Upper lobe of right lung (tissue), 1 donor: ENCODE measurements at regions not wholly inside any gene's neighbourhood (a gene's known extent, or its start where the extent isn't known, plus 50 kb on each side); places are given as distances from the start of the nearest gene placed in this dataset.

Source experiments
- ATAC-seq: fragments of 200-7000 bp; cut with Tn5 transposase; one replicate; pipeline ENCODE4 v1.9.1; 2020; ENCODE audit warnings: mild to moderate bottlenecking, moderate library complexity
- DNase-seq: peaks from one replicate; pipeline ENCODE4 v3.0.0-alpha.2; 2020
- H3K27ac ChIP-seq: fragments of 200-600 bp; one replicate; pipeline ENCODE4 v1.8.0; 2022
- H3K27me3 ChIP-seq: fragments of 200-600 bp; one replicate; pipeline ENCODE4 v1.8.0; 2022; ENCODE audit warnings: mild to moderate bottlenecking
- H3K36me3 ChIP-seq: fragments of 200-600 bp; one replicate; pipeline ENCODE4 v1.8.0; 2022
- H3K4me1 ChIP-seq: fragments of 200-600 bp; one replicate; pipeline ENCODE4 v1.8.0; 2022
- H3K4me3 ChIP-seq: fragments of 200-600 bp; one replicate; pipeline ENCODE4 v1.8.0; 2022; ENCODE audit warnings: mild to moderate bottlenecking
- H3K9me3 ChIP-seq: fragments of 200-600 bp; one replicate; pipeline ENCODE4 v1.8.0; 2022
- CTCF ChIP-seq: fragments of 200-600 bp; IDR thresholded peaks from one replicate; pipeline ENCODE4 v1.8.0; 2022; ENCODE audit warnings: antibody characterized with exemption
- intact Hi-C: fragments of 100-400 bp; cut with DNase I; formaldehyde crosslinking; loops from one replicate; pipeline ENCODE4 v1.11.0; 2022
- donor health status: DM: no; HTN: yes; CAD: no; lungs with severe emphysema.

- no peaks in the 10 kb centered on the region for H3K9me3 ChIP-seq
- no peak for TF ChIP-seq CTCF
- no peaks in the 10 kb centered on the region for H3K27me3 ChIP-seq
- no peak for ATAC-seq
- H3K4me3 ChIP-seq, result no peak overlapping the region
- H3K4me1 ChIP-seq, result no peaks in the 10 kb centered on the region
- DNase-seq, result no peak
- no peaks in the 10 kb centered on the region for H3K36me3 ChIP-seq
- no peak overlapping the region for H3K27ac ChIP-seq
- intact Hi-C loops, result no loop called here
These were observed 75.6 kb downstream of the C1QL2 start for GRCh38 chr2:119082821-119083400.

GRCh38 chr2:119078796-119079195, 79.8 kb downstream of the C1QL2 start:
- intact Hi-C loops, result no loop called here
- no peak for TF ChIP-seq CTCF
- no peak overlapping the region for H3K27ac ChIP-seq
- no peaks in the 10 kb centered on the region for H3K4me1 ChIP-seq
- H3K36me3 ChIP-seq, result no peaks in the 10 kb centered on the region
- no peak for DNase-seq
- H3K9me3 ChIP-seq, result no peaks in the 10 kb centered on the region
- ATAC-seq, result no peak
- no peaks in the 10 kb centered on the region for H3K27me3 ChIP-seq
- H3K4me3 ChIP-seq, result no peak overlapping the region

GRCh38 chr2:119076713-119077112, 81.8 kb downstream of the C1QL2 start:
- ATAC-seq (no peak), DNase-seq (no peak)
- H3K27ac ChIP-seq, result no peak overlapping the region
- H3K4me3 ChIP-seq, result no peak overlapping the region
- intact Hi-C loops, result no loop called here
- no peaks in the 10 kb centered on the region for H3K27me3 ChIP-seq
- no peak for TF ChIP-seq CTCF
- no peaks in the 10 kb centered on the region for H3K36me3 ChIP-seq
- no peaks in the 10 kb centered on the region for H3K9me3 ChIP-seq
- no peaks in the 10 kb centered on the region for H3K4me1 ChIP-seq

- Histone ChIP-seq H3K4me1 (no peaks in the 10 kb centered on the region), H3K27ac (no peak overlapping the region), H3K9me3 (no peaks in the 10 kb centered on the region), H3K36me3 (no peaks in the 10 kb centered on the region), H3K4me3 (no peak overlapping the region), H3K27me3 (no peaks in the 10 kb centered on the region)
- intact Hi-C loops, result no loop called here
- TF ChIP-seq CTCF, result no peak
- DNase-seq (no peak), ATAC-seq (no peak)
These were observed 85.3 kb downstream of the C1QL2 start for GRCh38 chr2:119073213-119073612.

- DNase-seq (no peak), ATAC-seq (no peak)
- no peak for TF ChIP-seq CTCF
- Histone ChIP-seq H3K27ac (no peak overlapping the region), H3K4me3 (no peak overlapping the region), H3K36me3 (no peaks in the 10 kb centered on the region), H3K9me3 (no peaks in the 10 kb centered on the region), H3K27me3 (no peaks in the 10 kb centered on the region), H3K4me1 (no peaks in the 10 kb centered on the region)
- intact Hi-C loops, result no loop called here
These were observed 87.1 kb downstream of the C1QL2 start for GRCh38 chr2:119071476-119071875.

GRCh38 chr2:119069781-119070180, 88.8 kb downstream of the C1QL2 start:
- Histone ChIP-seq H3K27ac (no peak overlapping the region), H3K27me3 (no peaks in the 10 kb centered on the region), H3K9me3 (no peaks in the 10 kb centered on the region), H3K36me3 (no peaks in the 10 kb centered on the region), H3K4me3 (no peak overlapping the region), H3K4me1 (no peaks in the 10 kb centered on the region)
- no peak for ATAC-seq
- no peak for DNase-seq
- intact Hi-C loops, result no loop called here
- no peak for TF ChIP-seq CTCF
